Loucy (cell line): ENCODE measurements at regions not wholly inside any gene's neighbourhood (a gene's known extent, or its start where the extent isn't known, plus 50 kb on each side); places are given as distances from the start of the nearest gene placed in this dataset.

Source experiments
- CTCF ChIP-seq: fragments of 200-600 bp; sonication (generic); conservative IDR thresholded peaks from 2 replicates; pipeline ENCODE4 v1.5.1; 2014; ENCODE audit warnings: mild to moderate bottlenecking, antibody characterized with exemption, low read length
- EZH2phosphoT487 ChIP-seq: fragments of 200-600 bp; IDR thresholded peaks from 2 replicates; pipeline ENCODE4 v1.6.1; 2018; ENCODE audit warnings: antibody characterized with exemption, mild to moderate bottlenecking, moderate library complexity, borderline replicate concordance

GRCh38 chr11:97461934-97462333 is 1072.1 kb downstream of the JRKL start:
- TF ChIP-seq CTCF, result no peak
- TF ChIP-seq EZH2phosphoT487, result no peak
